ENCODE measurements at regions not wholly inside any gene's neighbourhood (a gene's known extent, or its start where the extent isn't known, plus 50 kb on each side); places are given as distances from the start of the nearest gene placed in this dataset.

GRCh38 chr14:21989090-21989489 lies 315.5 kb upstream of the OR4E1 start:
- TF ChIP-seq CTCF (IDR thresholded peaks at IDR 0.05; ENCODE audit: low read depth, low read length) (no peak), EZH2phosphoT487 (IDR thresholded peaks at IDR 0.05; ENCODE audit: low read depth) (no peak)

All from OCI-LY3 (cell line).